Smooth muscle cell (in vitro differentiated cells): ENCODE measurements at regions not wholly inside any gene's neighbourhood (a gene's known extent, or its start where the extent isn't known, plus 50 kb on each side); places are given as distances from the start of the nearest gene placed in this dataset.
A peak's percentile ranks its signal among the peaks of the same experiment; 100 is the strongest.

Experiments used
- DNase-seq: peaks from one replicate; lab custom pipeline; 2025; ENCODE audit not compliant: unreplicated experiment; lab: John Stamatoyannopoulos, UW
- H2AFZ ChIP-seq: fragments of 200-600 bp; sonication (generic); 2 replicates; pipeline ENCODE4 v1.6.0; 2016; ENCODE audit warnings: antibody characterized with exemption, low read depth, mild to moderate bottlenecking
- H3F3A ChIP-seq: fragments of 200-600 bp; sonication (generic); 2 replicates; pipeline ENCODE4 v1.6.0; 2017; ENCODE audit warnings: antibody characterized with exemption, low read depth
- H3K27ac ChIP-seq: fragments of 200-600 bp; sonication (generic); 2 replicates; pipeline ENCODE4 v1.5.1; 2016; ENCODE audit warnings: low read depth, mild to moderate bottlenecking
- H3K27me3 ChIP-seq: fragments of 200-600 bp; sonication (generic); 2 replicates; pipeline ENCODE4 v1.6.1; 2016; ENCODE audit warnings: low read depth, mild to moderate bottlenecking
- H3K36me3 ChIP-seq: fragments of 200-600 bp; sonication (generic); 2 replicates; pipeline ENCODE4 v1.5.1; 2016; ENCODE audit warnings: low read depth
- H3K4me1 ChIP-seq: fragments of 200-600 bp; sonication (generic); 2 replicates; pipeline ENCODE4 v1.5.1; 2016; ENCODE audit warnings: low read depth
- H3K4me2 ChIP-seq: fragments of 200-600 bp; sonication (generic); 2 replicates; pipeline ENCODE4 v1.6.0; 2016; ENCODE audit warnings: mild to moderate bottlenecking
- H3K4me3 ChIP-seq: fragments of 200-600 bp; sonication (generic); 2 replicates; pipeline ENCODE4 v1.5.1; 2016; ENCODE audit warnings: mild to moderate bottlenecking
- H3K79me2 ChIP-seq: fragments of 200-600 bp; sonication (generic); 2 replicates; pipeline ENCODE4 v1.6.0; 2016; ENCODE audit warnings: low read depth, mild to moderate bottlenecking
- H3K9ac ChIP-seq: fragments of 200-600 bp; sonication (generic); 2 replicates; pipeline ENCODE4 v1.6.0; 2016; ENCODE audit warnings: low read depth
- H3K9me3 ChIP-seq: fragments of 200-600 bp; sonication (generic); replicated peaks from 2 replicates; pipeline ENCODE4 v1.5.1; 2016; ENCODE audit warnings: low read depth
- H4K20me1 ChIP-seq: fragments of 200-600 bp; sonication (generic); 2 replicates; pipeline ENCODE4 v1.6.0; 2016; ENCODE audit warnings: low read depth
- WGBS: methylation state at CpG from one replicate; pipeline ENCODE4 v1.1.7; 2016; ENCODE audit warnings: low lambda C conversion rate; 5-methylcytosine and 5-hydroxymethylcytosine counted together
- TF ChIP-seq, protein P1 (sequence below): fragments of 200-600 bp; sonication (generic); IDR thresholded peaks from 2 replicates; pipeline ENCODE4 v1.5.1; 2017; ENCODE audit warnings: borderline replicate concordance, mild to moderate bottlenecking, antibody characterized with exemption; ENCODE audit not compliant: insufficient read depth, poor library complexity, severe bottlenecking

DNA sequence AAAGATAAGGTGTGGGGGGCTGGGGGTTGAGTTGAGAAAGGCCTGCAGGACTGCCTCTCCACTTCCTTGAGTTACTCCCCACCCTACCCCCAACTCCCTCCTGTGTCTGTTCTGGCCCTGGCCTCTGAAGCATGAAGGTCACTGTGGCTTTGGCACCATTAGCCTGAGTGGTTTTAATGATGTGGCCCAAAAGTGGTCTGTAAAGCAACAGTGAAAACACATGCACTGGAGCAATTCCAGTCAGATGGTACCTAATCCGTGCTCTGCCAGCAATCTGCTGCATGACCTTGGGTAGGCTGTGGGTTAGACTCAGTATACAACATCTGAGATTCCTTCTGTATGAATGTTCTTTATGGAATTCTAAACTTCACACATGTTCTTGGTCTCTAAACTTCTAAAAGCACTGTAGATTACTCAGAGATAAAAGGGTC is 86.5 kb upstream of the ATP1A1 start:
- no peak overlapping the region for H2AFZ ChIP-seq
- no peaks in the 10 kb centered on the region for H3K27me3 ChIP-seq
- peaks cover 4% of the 10 kb centered on the region for H3K4me1 ChIP-seq
- no peaks in the 10 kb centered on the region for H3K79me2 ChIP-seq
- no peak overlapping the region for H3K4me3 ChIP-seq
- TF ChIP-seq, protein P1, sequence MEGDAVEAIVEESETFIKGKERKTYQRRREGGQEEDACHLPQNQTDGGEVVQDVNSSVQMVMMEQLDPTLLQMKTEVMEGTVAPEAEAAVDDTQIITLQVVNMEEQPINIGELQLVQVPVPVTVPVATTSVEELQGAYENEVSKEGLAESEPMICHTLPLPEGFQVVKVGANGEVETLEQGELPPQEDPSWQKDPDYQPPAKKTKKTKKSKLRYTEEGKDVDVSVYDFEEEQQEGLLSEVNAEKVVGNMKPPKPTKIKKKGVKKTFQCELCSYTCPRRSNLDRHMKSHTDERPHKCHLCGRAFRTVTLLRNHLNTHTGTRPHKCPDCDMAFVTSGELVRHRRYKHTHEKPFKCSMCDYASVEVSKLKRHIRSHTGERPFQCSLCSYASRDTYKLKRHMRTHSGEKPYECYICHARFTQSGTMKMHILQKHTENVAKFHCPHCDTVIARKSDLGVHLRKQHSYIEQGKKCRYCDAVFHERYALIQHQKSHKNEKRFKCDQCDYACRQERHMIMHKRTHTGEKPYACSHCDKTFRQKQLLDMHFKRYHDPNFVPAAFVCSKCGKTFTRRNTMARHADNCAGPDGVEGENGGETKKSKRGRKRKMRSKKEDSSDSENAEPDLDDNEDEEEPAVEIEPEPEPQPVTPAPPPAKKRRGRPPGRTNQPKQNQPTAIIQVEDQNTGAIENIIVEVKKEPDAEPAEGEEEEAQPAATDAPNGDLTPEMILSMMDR: no peak
- H4K20me1 ChIP-seq: no peaks in the 10 kb centered on the region
- no peak for DNase-seq
- no peaks in the 10 kb centered on the region for H3K36me3 ChIP-seq
- H3K27ac ChIP-seq: no peak overlapping the region
- H3K9me3 ChIP-seq: no peaks in the 10 kb centered on the region
- no peaks in the 10 kb centered on the region for H3F3A ChIP-seq
- no peak overlapping the region for H3K9ac ChIP-seq
- 23% methylated on average over 1 of the region's 1 CpG for WGBS
- peak overlapping the region; percentile 12 for H3K4me2 ChIP-seq

GRCh38 chr1:116287341-116288200 is 85.5 kb upstream of the ATP1A1 start:
- H3K4me1 ChIP-seq: peaks cover 4% of the 10 kb centered on the region
- H3K27ac ChIP-seq: no peak overlapping the region
- H3K36me3 ChIP-seq: no peaks in the 10 kb centered on the region
- whole genome bisulfite sequencing: 86% methylated on average over 5 of the region's 5 CpGs
- no peaks in the 10 kb centered on the region for H4K20me1 ChIP-seq
- no peaks in the 10 kb centered on the region for H3K79me2 ChIP-seq
- no peaks in the 10 kb centered on the region for H3K9me3 ChIP-seq
- no peak overlapping the region for H3K4me3 ChIP-seq
- H3F3A ChIP-seq: no peaks in the 10 kb centered on the region
- no peak overlapping the region for H3K4me2 ChIP-seq
- no peak overlapping the region for H2AFZ ChIP-seq
- no peak overlapping the region for H3K9ac ChIP-seq
- DNase-seq: no peak
- no peaks in the 10 kb centered on the region for H3K27me3 ChIP-seq
- TF ChIP-seq, protein P1: no peak

- Histone ChIP-seq H3K36me3 (no peaks in the 10 kb centered on the region), H3K9ac (no peak overlapping the region), H3K27me3 (no peaks in the 10 kb centered on the region), H3K4me3 (no peak overlapping the region), H3K9me3 (no peaks in the 10 kb centered on the region), H3F3A (no peaks in the 10 kb centered on the region), H3K27ac (no peak overlapping the region), H3K79me2 (no peaks in the 10 kb centered on the region), H3K4me1 (peaks cover 4% of the 10 kb centered on the region), H2AFZ (no peak overlapping the region), H3K4me2 (no peak overlapping the region), H4K20me1 (no peaks in the 10 kb centered on the region)
- no peak for DNase-seq
- TF ChIP-seq, protein P1: no peak
- 93% methylated on average over 2 of the region's 2 CpGs for WGBS
Observed at GRCh38 chr1:116288201-116288598, 84.8 kb upstream of the ATP1A1 start.

DNA sequence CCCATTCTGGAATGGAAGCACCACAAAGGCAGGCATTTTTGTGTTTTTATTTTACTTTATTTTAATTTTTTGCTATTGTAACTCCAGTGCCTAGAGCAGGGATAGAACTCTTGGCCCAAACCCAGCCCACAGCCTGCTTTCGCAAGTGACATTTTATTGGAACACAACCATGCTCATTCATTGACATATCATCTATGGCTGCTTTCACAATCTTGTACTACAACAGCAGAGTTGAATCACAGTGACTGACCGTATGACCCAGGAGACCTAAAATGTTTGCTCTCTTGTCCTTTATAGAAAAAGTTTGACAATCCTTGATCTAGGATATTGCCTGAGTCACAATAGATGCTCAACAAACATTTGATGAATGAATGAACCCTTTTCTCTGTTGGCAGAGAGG is 83.9 kb upstream of the ATP1A1 start:
- H3K79me2 ChIP-seq: no peaks in the 10 kb centered on the region
- H2AFZ ChIP-seq: no peak overlapping the region
- 97% methylated on average over 2 of the region's 2 CpGs for WGBS
- no peak overlapping the region for H3K4me3 ChIP-seq
- TF ChIP-seq, protein P1: no peak
- no peak overlapping the region for H3K4me2 ChIP-seq
- no peaks in the 10 kb centered on the region for H3K9me3 ChIP-seq
- no peak overlapping the region for H3K9ac ChIP-seq
- no peaks in the 10 kb centered on the region for H3K36me3 ChIP-seq
- no peaks in the 10 kb centered on the region for H4K20me1 ChIP-seq
- no peak overlapping the region for H3K27ac ChIP-seq
- H3F3A ChIP-seq: no peaks in the 10 kb centered on the region
- H3K27me3 ChIP-seq: no peaks in the 10 kb centered on the region
- H3K4me1 ChIP-seq: peaks cover 4% of the 10 kb centered on the region
- no peak for DNase-seq
